Fibroblast of villous mesenchyme (primary cell): ENCODE measurements at regions not wholly inside any gene's neighbourhood (a gene's known extent, or its start where the extent isn't known, plus 50 kb on each side); places are given as distances from the start of the nearest gene placed in this dataset.

Source experiments
- DNase-seq: peaks from one replicate; pipeline ENCODE4 v3.0.0-alpha.2; 2010; ENCODE audit warnings: low read depth
- H3K4me3 ChIP-seq: 2 replicates; pipeline ENCODE4 v1.5.1; 2011; ENCODE audit warnings: low read depth, mild to moderate bottlenecking, low read length
- CTCF ChIP-seq: IDR thresholded peaks from 2 replicates; pipeline ENCODE4 v1.5.1; 2012; ENCODE audit warnings: low read depth, mild to moderate bottlenecking, low read length; ENCODE audit not compliant: insufficient read depth

- no peak for TF ChIP-seq CTCF
- H3K4me3 ChIP-seq, result no peak overlapping the region
- DNase-seq, result no peak
Measured at GRCh38 chr2:66781804-66782203, 346.9 kb downstream of the MEIS1 start.

- TF ChIP-seq CTCF, result no peak
- no peak for DNase-seq
- H3K4me3 ChIP-seq, result no peak overlapping the region
Measured at GRCh38 chr2:66782780-66783361, 347.9 kb downstream of the MEIS1 start.

- no peak overlapping the region for H3K4me3 ChIP-seq
- no peak for TF ChIP-seq CTCF
- DNase-seq, result no peak
Measured at GRCh38 chr2:66789741-66790140, 354.8 kb downstream of the MEIS1 start.

DNA sequence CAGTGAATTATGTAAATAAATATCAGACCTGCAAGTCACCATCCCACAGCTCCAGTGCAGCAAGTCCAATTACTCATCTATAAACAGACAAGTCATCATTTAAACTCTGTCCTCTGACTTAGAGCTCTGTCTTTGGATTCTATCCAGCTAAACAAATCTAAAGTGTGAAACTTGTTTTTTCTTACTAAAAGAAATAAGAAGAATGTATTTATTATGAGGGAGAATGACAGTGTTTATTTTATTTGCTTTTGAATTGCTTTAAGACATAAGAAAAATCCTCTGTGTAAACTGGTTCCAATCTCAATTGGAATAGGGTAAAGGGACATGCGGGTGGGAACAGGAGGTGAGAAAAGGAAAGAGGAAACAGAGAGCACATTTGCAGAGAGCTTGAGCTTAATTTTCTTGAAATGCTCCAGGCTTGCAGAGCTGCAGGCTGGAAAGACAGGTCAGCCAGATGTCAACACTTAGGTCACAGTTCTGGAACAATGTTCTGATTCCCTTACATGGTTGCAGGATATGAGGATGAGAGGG lies 355.8 kb downstream of the MEIS1 start:
- TF ChIP-seq CTCF, result no peak
- H3K4me3 ChIP-seq, result no peak overlapping the region
- DNase-seq, result peak; percentile 55

DNA sequence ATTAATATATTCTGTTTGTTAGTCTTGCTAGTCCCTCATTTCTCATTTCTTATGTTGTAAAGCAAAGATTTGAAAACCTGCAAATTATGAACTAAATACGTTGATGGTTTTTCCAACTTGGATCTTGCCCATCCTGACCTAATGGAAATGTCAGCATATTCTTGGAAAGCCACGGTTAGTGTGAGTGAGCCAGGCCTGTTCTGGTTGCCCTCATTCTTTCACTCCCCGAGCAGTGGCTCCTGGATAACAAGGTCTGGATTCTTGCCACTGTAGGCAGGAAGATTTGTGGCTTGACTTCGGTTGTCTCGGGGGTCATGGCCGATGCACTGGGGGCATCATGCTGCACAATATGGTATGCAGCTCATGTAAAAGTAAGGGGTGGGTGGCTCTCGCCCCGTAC lies 359.1 kb downstream of the MEIS1 start:
- TF ChIP-seq CTCF, result no peak
- H3K4me3 ChIP-seq, result no peak overlapping the region
- no peak for DNase-seq

- no peak for TF ChIP-seq CTCF
- no peak for DNase-seq
- H3K4me3 ChIP-seq, result no peak overlapping the region
Measured at GRCh38 chr2:66794551-66794950, 359.6 kb downstream of the MEIS1 start.

- no peak for TF ChIP-seq CTCF
- no peak for DNase-seq
- H3K4me3 ChIP-seq, result no peak overlapping the region
Measured at GRCh38 chr2:66802877-66803276, 368.0 kb downstream of the MEIS1 start.
